LHCN-M2 (cell line): ENCODE measurements at regions not wholly inside any gene's neighbourhood (a gene's known extent, or its start where the extent isn't known, plus 50 kb on each side); places are given as distances from the start of the nearest gene placed in this dataset.
"Not testable (repeated sequence)": the region's sequence is repeated elsewhere in the genome, so short reads cannot be mapped to it uniquely, and the experiment has no call there.

ENCODE experiments used
- DNase-seq: peaks from one replicate; pipeline ENCODE4 v3.0.0-alpha.2; 2012; ENCODE audit warnings: low read depth

DNA sequence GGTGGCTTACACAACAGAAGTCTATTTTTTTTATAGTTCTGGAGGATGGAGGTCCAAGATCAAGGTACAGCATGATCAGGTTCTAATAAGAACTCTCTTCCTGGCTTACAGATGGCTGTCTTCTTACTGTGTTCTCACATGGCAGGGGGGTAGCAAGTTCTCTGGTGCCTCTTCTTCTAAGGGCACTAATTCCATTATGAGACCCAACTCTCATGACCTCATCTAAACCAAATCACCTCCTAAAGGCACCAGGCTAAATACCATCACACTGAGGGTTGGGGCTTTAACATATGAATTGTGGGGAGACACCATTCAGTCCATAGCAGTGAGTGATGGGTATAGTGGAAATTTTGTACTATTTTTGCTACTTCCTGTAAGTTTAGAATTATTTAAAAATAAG, 75.2 kb upstream of the SLC4A7 start:
- no peak for DNase-seq

DNA sequence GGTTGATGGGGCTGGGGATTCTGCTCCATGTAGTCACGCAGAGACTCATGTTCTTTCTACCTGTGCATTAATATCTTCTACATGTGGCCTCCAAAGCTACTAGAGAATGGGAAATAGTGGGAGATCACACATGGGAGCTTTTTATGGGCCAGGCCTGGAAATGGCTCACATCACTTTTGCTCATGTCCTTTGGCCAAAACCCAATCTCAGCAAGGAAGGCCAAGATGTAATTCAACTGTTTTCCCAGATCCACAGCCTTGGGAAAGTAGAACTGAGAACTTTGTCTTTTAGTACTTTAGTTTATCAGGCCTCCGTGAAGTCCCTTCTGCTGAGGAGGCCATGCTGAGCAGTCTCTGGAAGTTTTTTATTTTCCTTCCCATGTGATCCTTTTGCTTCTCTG, 73.2 kb upstream of the SLC4A7 start:
- no peak for DNase-seq

GRCh38 chr3:27556887-27557286, 72.7 kb upstream of the SLC4A7 start:
- DNase-seq, result peak; percentile 74

GRCh38 chr3:27554706-27555105, 70.5 kb upstream of the SLC4A7 start:
- no peak for DNase-seq

DNA sequence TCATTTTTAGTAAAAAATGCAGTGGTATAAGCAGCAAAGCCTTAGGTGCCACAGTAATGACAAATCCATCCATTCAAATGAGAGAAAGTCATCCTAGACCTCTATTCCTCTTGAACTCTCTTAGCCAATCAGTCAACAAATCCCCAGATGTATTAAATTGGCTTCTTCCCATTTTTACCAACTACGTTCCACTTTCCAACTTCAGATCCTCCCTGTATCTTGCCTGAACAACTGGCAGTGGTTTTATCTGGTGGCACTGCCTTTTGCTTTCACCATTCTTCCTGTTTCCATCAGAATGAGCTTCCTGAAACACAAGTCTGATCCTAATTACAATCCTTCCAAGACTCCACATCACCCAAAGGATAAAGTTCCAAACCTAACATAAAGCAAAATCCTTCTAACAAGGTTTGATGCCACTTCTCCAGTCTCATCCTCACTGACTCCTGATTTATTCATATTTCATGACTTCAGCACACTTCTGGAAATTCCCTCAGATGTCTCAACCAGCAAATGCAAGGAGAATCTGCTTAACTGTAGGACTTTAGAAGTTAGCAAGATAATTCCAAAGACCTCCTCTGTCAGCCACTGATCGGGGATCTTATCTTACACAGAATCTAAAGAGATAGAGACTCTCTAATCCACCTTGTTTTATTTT, 69.8 kb upstream of the SLC4A7 start:
- peak; percentile 35 for DNase-seq

DNA sequence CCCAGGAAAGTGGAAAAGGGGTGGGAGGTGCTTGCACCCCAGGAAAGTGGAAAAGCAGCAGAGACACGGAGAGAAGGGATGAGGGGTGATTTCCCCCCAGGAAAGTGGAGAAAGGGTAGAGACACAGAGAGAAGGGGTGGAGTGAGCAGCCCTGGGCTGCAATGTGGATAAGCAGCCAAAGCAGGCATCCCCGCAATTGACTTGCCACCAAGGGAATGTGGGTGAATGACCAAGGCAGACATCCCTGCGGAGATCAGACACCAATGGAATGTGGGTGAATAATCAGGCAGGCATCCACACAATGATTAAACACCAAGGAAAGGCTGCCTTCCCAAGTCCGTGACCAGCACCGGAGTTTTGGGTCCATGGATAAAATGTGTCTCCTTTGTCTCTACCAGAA, 68.5 kb upstream of the SLC4A7 start:
- DNase-seq, result peak; percentile 88

DNA sequence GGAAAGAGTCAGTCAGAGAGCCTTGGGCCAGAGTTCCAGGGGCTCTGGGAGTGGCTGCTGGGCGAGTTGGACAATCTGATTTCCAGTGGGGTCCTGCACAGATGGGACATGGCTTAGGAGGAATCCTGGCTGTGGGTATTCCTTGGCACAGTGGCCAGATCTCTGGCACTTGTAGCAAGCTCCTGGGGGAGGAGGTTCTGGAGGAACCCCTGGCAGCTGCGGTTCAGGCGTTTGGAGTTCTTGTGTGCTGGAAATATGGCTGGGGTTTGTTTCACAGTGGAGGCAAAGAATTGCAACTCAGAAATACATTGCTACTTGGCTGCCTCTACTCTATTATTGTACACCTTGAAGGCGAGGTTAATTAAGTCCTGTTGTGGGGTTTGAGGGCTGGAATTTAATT, 67.2 kb upstream of the SLC4A7 start:
- DNase-seq, result not testable (repeated sequence)

GRCh38 chr3:27545061-27545460, 60.9 kb upstream of the SLC4A7 start:
- no peak for DNase-seq

DNA sequence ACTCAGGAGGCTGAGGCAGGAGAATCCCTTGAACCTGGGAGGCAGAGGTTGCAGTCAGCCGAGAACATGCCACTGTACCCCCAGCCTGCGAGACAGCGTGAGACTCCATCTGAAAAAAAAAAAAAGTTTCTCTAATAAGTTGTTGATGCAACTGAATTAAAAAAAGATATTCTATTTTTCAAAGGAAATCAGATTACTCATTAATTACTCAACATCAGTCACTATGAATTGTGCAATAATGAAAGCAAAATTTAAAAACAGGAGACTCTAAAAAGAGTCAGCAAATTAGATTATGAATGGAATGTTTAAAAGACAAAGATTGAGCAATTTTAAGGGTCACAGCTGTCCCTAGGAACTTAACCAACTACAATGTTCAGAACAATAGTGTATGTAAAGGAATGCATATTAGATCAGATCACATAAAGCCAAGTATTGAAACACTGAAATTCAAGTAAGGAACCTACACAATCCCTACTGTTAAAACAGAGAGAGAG, 60.2 kb upstream of the SLC4A7 start:
- DNase-seq, result peak; percentile 92

GRCh38 chr3:27542476-27542875, 58.3 kb upstream of the SLC4A7 start:
- no peak for DNase-seq

DNA sequence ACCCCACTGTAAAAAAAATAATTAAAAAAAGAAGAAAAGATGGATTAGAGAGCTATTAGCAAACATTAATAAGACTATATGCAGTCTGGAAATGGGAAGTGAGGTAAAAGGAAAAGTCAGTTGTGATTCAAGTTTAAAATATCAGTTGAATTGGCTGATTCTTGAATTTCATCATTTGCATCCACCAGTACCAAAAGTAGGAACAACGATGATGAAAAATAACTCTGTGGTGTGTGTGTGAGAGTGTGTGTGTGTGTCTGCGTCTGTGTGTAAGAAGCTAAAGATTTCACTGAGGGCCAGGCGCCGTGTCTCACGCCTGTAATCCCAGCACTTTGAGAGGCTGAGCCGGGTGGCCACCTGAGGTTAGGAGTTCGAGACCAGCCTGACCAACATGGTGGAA, 56.0 kb upstream of the SLC4A7 start:
- DNase-seq, result no peak

DNA sequence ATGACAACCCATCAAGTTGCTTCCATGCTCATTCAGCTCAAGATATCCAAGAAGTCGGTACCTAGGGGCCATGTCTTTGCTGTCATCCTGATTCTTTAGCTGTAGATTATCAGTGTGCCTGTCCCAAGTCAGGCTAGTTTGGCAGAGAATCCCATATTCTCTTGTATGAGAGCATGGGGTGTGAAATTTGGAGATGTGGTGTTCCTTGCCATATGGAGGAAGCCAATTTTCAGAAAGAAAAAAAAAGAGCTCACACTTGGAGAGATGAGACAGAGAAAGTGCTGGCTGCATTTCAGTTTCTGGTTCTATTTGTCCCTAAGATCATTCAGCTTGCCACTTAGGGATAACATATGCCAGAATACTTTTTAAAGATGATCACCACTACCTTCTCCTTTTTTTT, 52.3 kb upstream of the SLC4A7 start:
- no peak for DNase-seq

DNA sequence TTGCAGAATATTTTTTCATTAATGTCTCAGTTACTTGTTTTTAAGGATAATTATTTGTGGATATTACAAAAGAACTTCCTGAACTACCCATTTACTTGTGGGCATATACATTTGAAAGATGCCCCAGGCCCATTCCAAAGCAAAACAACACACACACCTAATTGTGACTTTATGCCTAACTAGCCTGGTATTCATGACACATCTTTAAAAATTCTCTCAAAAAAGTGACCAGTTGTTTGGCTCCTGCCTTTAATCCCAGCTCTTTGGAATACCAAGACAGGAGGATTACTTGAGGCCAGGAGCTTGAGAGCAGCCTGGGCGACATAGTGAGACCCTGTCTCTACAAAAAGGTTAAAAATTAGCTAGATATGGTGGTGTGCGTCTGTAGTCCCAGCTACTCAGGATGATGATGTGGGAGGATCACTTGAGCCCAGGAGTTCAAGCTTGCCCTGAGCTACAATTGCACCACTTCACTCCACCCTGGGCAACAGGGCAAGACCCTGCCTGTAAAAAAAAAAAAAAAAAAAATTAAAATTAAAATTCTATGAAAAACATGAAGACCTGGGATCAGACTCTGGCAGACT, 51.7 kb upstream of the SLC4A7 start:
- DNase-seq, result peak; percentile 78

DNA sequence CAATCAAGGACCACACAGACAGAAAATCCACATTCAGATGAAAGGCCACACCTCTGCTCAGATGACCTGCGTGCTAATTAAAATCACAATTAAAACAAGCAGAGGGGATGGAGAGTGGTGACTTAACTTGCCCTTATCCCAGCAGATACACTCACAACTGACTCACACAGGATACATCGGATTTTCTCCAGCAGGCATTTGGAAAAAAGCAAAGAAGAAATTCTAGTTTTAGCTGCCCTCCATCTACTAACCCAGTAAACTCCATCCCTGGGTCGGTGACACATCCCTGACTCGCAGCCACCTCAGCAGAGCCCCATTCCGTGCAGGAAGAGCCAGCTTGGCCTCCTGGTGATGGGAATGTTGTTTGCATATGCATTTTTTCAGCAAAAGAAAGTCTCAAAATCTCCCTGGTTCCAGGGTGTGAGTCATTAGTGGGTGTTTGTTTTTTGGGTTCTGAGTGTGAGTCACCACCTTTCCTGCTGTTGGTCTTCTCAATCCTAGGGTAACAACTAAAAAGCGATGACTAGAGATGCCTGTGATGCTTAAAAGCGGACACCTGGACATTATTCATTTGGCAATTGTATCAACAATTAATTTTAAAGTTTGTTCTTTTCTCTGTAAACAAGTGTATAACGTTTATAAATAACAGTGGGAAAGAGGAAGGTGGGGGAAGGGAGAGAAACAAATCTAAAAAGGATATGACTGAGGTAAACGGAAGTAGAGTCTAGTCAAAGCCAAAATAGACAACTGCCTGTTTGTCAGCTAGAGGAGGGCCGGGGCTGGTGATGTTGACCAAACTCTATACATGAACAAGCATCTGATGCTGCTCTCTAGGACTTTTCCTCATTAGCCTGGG, 49.8 kb upstream of the SLC4A7 start:
- peak; percentile 100 for DNase-seq
